Ishikawa (cell line): ENCODE measurements at regions not wholly inside any gene's neighbourhood (a gene's known extent, or its start where the extent isn't known, plus 50 kb on each side); places are given as distances from the start of the nearest gene placed in this dataset.

Experiments
- CEBPB ChIP-seq: IDR thresholded peaks from 2 replicates; pipeline ENCODE4 v1.6.1; 2012
- CREB1 ChIP-seq: IDR thresholded peaks from 2 replicates; pipeline ENCODE4 v1.6.1; 2012; ENCODE audit warnings: low read depth
- EP300 ChIP-seq: IDR thresholded peaks from 2 replicates; pipeline ENCODE4 v1.6.1; 2012; ENCODE audit warnings: borderline replicate concordance
- RAD21 ChIP-seq: IDR thresholded peaks from 2 replicates; pipeline ENCODE4 v1.6.1; 2012; ENCODE audit warnings: low read depth
- TAF1 ChIP-seq: IDR thresholded peaks from 2 replicates; pipeline ENCODE4 v1.6.1; 2012; ENCODE audit warnings: low read depth, mild to moderate bottlenecking
- YY1 ChIP-seq: IDR thresholded peaks from 2 replicates; pipeline ENCODE4 v1.6.1; 2012; ENCODE audit warnings: low read depth
- ZBTB7A ChIP-seq: IDR thresholded peaks from 2 replicates; pipeline ENCODE4 v1.6.1; 2012; ENCODE audit warnings: low read depth
- TF ChIP-seq, protein P1 (sequence below): IDR thresholded peaks from 2 replicates; pipeline ENCODE4 v1.6.1; 2012
- TF ChIP-seq, protein P2 (sequence below): IDR thresholded peaks from 2 replicates; pipeline ENCODE4 v1.6.1; 2012; ENCODE audit warnings: low read depth, mild to moderate bottlenecking
- TF ChIP-seq, protein P3 (sequence below): IDR thresholded peaks from 2 replicates; pipeline ENCODE4 v1.6.1; 2012

DNA sequence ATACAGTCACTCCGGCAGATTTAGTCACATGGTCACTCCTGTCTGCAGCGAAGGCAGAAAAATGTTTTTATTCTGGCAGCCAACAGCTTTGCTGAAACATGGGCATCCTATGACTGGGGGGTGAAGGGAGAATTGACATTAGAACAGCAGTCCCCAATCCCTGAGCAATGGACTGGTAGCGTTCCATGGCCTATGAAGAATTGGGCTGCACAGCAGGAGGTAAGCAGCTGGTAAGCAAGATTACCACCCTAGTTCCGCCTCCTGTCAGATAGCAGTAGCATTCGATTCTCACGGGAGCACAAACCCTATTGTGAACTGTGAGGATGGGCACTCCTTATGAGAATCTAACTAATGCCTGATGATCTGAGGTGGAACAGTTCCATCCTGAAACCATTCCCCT lies 93.1 kb upstream of the FTMT start:
- TF ChIP-seq, protein P1, sequence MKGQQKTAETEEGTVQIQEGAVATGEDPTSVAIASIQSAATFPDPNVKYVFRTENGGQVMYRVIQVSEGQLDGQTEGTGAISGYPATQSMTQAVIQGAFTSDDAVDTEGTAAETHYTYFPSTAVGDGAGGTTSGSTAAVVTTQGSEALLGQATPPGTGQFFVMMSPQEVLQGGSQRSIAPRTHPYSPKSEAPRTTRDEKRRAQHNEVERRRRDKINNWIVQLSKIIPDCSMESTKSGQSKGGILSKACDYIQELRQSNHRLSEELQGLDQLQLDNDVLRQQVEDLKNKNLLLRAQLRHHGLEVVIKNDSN: no peak
- TF ChIP-seq CREB1: no peak
- TF ChIP-seq, protein P2, sequence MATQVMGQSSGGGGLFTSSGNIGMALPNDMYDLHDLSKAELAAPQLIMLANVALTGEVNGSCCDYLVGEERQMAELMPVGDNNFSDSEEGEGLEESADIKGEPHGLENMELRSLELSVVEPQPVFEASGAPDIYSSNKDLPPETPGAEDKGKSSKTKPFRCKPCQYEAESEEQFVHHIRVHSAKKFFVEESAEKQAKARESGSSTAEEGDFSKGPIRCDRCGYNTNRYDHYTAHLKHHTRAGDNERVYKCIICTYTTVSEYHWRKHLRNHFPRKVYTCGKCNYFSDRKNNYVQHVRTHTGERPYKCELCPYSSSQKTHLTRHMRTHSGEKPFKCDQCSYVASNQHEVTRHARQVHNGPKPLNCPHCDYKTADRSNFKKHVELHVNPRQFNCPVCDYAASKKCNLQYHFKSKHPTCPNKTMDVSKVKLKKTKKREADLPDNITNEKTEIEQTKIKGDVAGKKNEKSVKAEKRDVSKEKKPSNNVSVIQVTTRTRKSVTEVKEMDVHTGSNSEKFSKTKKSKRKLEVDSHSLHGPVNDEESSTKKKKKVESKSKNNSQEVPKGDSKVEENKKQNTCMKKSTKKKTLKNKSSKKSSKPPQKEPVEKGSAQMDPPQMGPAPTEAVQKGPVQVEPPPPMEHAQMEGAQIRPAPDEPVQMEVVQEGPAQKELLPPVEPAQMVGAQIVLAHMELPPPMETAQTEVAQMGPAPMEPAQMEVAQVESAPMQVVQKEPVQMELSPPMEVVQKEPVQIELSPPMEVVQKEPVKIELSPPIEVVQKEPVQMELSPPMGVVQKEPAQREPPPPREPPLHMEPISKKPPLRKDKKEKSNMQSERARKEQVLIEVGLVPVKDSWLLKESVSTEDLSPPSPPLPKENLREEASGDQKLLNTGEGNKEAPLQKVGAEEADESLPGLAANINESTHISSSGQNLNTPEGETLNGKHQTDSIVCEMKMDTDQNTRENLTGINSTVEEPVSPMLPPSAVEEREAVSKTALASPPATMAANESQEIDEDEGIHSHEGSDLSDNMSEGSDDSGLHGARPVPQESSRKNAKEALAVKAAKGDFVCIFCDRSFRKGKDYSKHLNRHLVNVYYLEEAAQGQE: no peak
- TF ChIP-seq, protein P3, sequence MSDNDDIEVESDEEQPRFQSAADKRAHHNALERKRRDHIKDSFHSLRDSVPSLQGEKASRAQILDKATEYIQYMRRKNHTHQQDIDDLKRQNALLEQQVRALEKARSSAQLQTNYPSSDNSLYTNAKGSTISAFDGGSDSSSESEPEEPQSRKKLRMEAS: no peak
- no peak for TF ChIP-seq YY1
- TF ChIP-seq ZBTB7A: no peak
- no peak for TF ChIP-seq TAF1
- TF ChIP-seq CEBPB: no peak
- TF ChIP-seq EP300: no peak
- no peak for TF ChIP-seq RAD21
